HCT116 (cell line): ENCODE measurements at regions not wholly inside any gene's neighbourhood (a gene's known extent, or its start where the extent isn't known, plus 50 kb on each side); places are given as distances from the start of the nearest gene placed in this dataset.

ENCODE experiments used
- ATAC-seq: fragments of 200-7000 bp; cut with Tn5 transposase; 2 replicates; pipeline ENCODE4 v1.9.1; 2020; ENCODE audit warnings: mild to moderate bottlenecking, moderate library complexity
- BruUV-seq: library from RNA; stranded (reverse); fragments of 400-500 nt; replicated peaks from 2 replicates; lab custom pipeline; 2021; lab: Mats Ljungman, UMichigan
- CTCF ChIA-PET: fragments of 300-600 bp; sonication (Branson Sonifier 250); formaldehyde crosslinking; loops from one replicate; lab custom pipeline; 2021; ENCODE audit warnings: antibody characterized with exemption; lab: Charles Lee
- POLR2A ChIA-PET: fragments of 300-600, 350-600 bp; sonication (Branson Sonifier 250); formaldehyde crosslinking; loops from one replicate; lab custom pipeline; 2021; ENCODE audit warnings: antibody characterized with exemption; lab: Charles Lee
- RAD21 ChIA-PET, 2 experiments: fragments of 300-600 bp; sonication (Branson Sonifier 250); formaldehyde crosslinking; loops; one replicate each; lab custom pipeline; 2023; ENCODE audit warnings: low total read pairs in 2 of 2; ENCODE audit not compliant: uncharacterized antibody in 2 of 2, unreplicated experiment in 2 of 2, low non-redundant PET in 1 of 2; lab: Charles Lee
- DNase-seq: peaks from one replicate; pipeline ENCODE4 v3.0.0-alpha.2; 2010; ENCODE audit warnings: low read depth, low spot score
- H2AFZ ChIP-seq: fragments of 200-600 bp; shearing (Covaris generic), sonication (generic); 2 replicates; pipeline ENCODE4 v1.6.1; 2017; ENCODE audit warnings: low read depth, mixed run types, mixed read lengths, antibody characterized with exemption, low read length; ENCODE audit not compliant: poor library complexity, severe bottlenecking
- H3K27ac ChIP-seq: 2 replicates; pipeline ENCODE4 v1.5.1; 2012; ENCODE audit warnings: low read depth, low read length
- H3K27me3 ChIP-seq: fragments of 200-600 bp; sonication (generic); 2 replicates; pipeline ENCODE4 v1.6.1; 2016; ENCODE audit warnings: mixed run types, low read length, mixed read lengths; ENCODE audit not compliant: insufficient read depth
- H3K36me3 ChIP-seq, 2 experiments: fragments of 200-500 bp in 1 of 2; fragments of 200-600 bp in 1 of 2; sonication (Bioruptor generic) in 1 of 2; sonication (generic) in 1 of 2; 2 replicates each; pipeline versions ENCODE4 v1.5.1 to v1.6.1; 2014 to 2016; ENCODE audit warnings: low read length in 2 of 2, inconsistent platforms in 1 of 2, mixed read lengths in 1 of 2, mixed run types in 1 of 2; ENCODE audit not compliant: insufficient read depth in 2 of 2, control insufficient read depth in 1 of 2
- H3K4me1 ChIP-seq, 2 experiments: fragments of 200-600 bp in 1 of 2; sonication (generic) in 1 of 2; 2 replicates each; pipeline versions ENCODE4 v1.5.1 to v1.6.1; 2012 to 2017; ENCODE audit warnings: low read length in 2 of 2, inconsistent platforms in 1 of 2, mild to moderate bottlenecking in 1 of 2, mixed read lengths in 1 of 2, mixed run types in 1 of 2, moderate library complexity in 1 of 2; ENCODE audit not compliant: insufficient read depth in 2 of 2, control insufficient read depth in 1 of 2
- H3K4me2 ChIP-seq: fragments of 200-600 bp; sonication (generic); 2 replicates; pipeline ENCODE4 v1.6.1; 2017; ENCODE audit warnings: mixed run types, low read length, mixed read lengths
- H3K4me3 ChIP-seq, 2 experiments: fragments of 200-600 bp in 1 of 2; sonication (generic) in 1 of 2; replicated peaks in 1 of 2; 2 replicates each; pipeline ENCODE4 v1.5.1; 2011 to 2016; ENCODE audit warnings: low read length in 2 of 2, control low read depth in 1 of 2, low read depth in 1 of 2, mild to moderate bottlenecking in 1 of 2, mixed read lengths in 1 of 2, mixed run types in 1 of 2
- H3K79me2 ChIP-seq: fragments of 200-600 bp; sonication (generic); 2 replicates; pipeline ENCODE4 v1.6.1; 2017; ENCODE audit warnings: mild to moderate bottlenecking, mixed run types, low read length, moderate library complexity, mixed read lengths; ENCODE audit not compliant: insufficient read depth
- H3K9ac ChIP-seq: fragments of 200-600 bp; sonication (generic); 2 replicates; pipeline ENCODE4 v1.6.1; 2016; ENCODE audit warnings: low read length, mixed read lengths
- H3K9me2 ChIP-seq: fragments of 200-600 bp; sonication (generic), shearing (Covaris generic); 2 replicates; pipeline ENCODE4 v1.6.1; 2017; ENCODE audit warnings: mixed run types, mild to moderate bottlenecking, moderate library complexity; ENCODE audit not compliant: insufficient read depth
- H3K9me3 ChIP-seq, 2 experiments: fragments of 200-500 bp in 1 of 2; fragments of 200-600 bp in 1 of 2; sonication (Bioruptor generic) in 1 of 2; sonication (generic) in 1 of 2; 2 replicates each; pipeline ENCODE4 v1.6.1; 2014 to 2017; ENCODE audit warnings: low read length in 2 of 2, mixed read lengths in 2 of 2, inconsistent platforms in 1 of 2, low read depth in 1 of 2, mild to moderate bottlenecking in 1 of 2, mixed run types in 1 of 2, moderate library complexity in 1 of 2; ENCODE audit not compliant: control insufficient read depth in 1 of 2, insufficient read depth in 1 of 2
- H4K20me1 ChIP-seq: fragments of 200-600 bp; sonication (generic), shearing (Covaris generic); 2 replicates; pipeline ENCODE4 v1.6.1; 2017; ENCODE audit warnings: mixed run types, mild to moderate bottlenecking, moderate library complexity; ENCODE audit not compliant: insufficient read depth
- CBX3 ChIP-seq: IDR thresholded peaks from 2 replicates; pipeline ENCODE4 v1.6.1; 2012; ENCODE audit warnings: low read depth
- EZH2 ChIP-seq: fragments of 200-600 bp; sonication (generic); IDR thresholded peaks from 2 replicates; pipeline ENCODE4 v1.6.1; 2017; ENCODE audit warnings: antibody characterized with exemption, mixed run types
- POLR2A ChIP-seq: IDR thresholded peaks from 2 replicates; pipeline ENCODE4 v1.7.0; 2011; ENCODE audit warnings: borderline replicate concordance; ENCODE audit not compliant: insufficient read depth, insufficient read length; ENCODE audit errors: extremely low read depth
- SIN3A ChIP-seq: IDR thresholded peaks from 2 replicates; pipeline ENCODE4 v1.6.1; 2012; ENCODE audit warnings: low read depth
- YY1 ChIP-seq: IDR thresholded peaks from 2 replicates; pipeline ENCODE4 v1.6.1; 2011; ENCODE audit warnings: low read length, low read depth, moderate library complexity, mild to moderate bottlenecking; ENCODE audit not compliant: insufficient replicate concordance; ENCODE audit errors: extremely low read depth
- ZNF274 ChIP-seq: fragments of 200-500 bp; sonication (Bioruptor generic); IDR thresholded peaks from 2 replicates; pipeline ENCODE4 v1.6.1; 2014; ENCODE audit warnings: mild to moderate bottlenecking, low read depth, low read length, inconsistent platforms
- intact Hi-C: fragments of 100-400 bp; cut with micrococcal nuclease; formaldehyde crosslinking; loops from 2 replicates; pipeline ENCODE4 v1.10.0; 2022
- TF ChIP-seq, protein P1 (sequence below), 3 experiments: fragments of 200-600 bp in 1 of 3; sonication (generic) in 1 of 3; IDR thresholded peaks in 2 of 3; conservative IDR thresholded peaks in 1 of 3; 2 replicates each; pipeline ENCODE4 v1.5.1; 2012 to 2017; ENCODE audit warnings: low read depth in 2 of 3, low read length in 2 of 3, antibody characterized with exemption in 1 of 3, borderline replicate concordance in 1 of 3, control low read depth in 1 of 3, mild to moderate bottlenecking in 1 of 3, mixed read lengths in 1 of 3, mixed run types in 1 of 3, moderate library complexity in 1 of 3; ENCODE audit not compliant: insufficient read depth in 1 of 3

GRCh38 chr11:120028897-120029258, 109.0 kb downstream of the TRIM29 start (continued):
- TF ChIP-seq, protein P1, sequence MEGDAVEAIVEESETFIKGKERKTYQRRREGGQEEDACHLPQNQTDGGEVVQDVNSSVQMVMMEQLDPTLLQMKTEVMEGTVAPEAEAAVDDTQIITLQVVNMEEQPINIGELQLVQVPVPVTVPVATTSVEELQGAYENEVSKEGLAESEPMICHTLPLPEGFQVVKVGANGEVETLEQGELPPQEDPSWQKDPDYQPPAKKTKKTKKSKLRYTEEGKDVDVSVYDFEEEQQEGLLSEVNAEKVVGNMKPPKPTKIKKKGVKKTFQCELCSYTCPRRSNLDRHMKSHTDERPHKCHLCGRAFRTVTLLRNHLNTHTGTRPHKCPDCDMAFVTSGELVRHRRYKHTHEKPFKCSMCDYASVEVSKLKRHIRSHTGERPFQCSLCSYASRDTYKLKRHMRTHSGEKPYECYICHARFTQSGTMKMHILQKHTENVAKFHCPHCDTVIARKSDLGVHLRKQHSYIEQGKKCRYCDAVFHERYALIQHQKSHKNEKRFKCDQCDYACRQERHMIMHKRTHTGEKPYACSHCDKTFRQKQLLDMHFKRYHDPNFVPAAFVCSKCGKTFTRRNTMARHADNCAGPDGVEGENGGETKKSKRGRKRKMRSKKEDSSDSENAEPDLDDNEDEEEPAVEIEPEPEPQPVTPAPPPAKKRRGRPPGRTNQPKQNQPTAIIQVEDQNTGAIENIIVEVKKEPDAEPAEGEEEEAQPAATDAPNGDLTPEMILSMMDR (IDR thresholded peaks at IDR 0.05 in 2 of 3, conservative IDR thresholded peaks at IDR 0.05 in 1 of 3; ENCODE audit: borderline replicate concordance in 1 of 3, insufficient read depth in 1 of 3, low read depth in 2 of 3, low read length in 2 of 3), result no peak
- TF ChIP-seq ZNF274, result no peak

GRCh38 chr11:120028181-120028896, 109.6 kb downstream of the TRIM29 start:
- no peak for DNase-seq
- Histone ChIP-seq H3K9me2 (no peaks in the 10 kb centered on the region), H3K9me3 (no peaks in the 10 kb centered on the region), H3K9ac (no peak overlapping the region), H3K36me3 (no peaks in the 10 kb centered on the region), H2AFZ (no peak overlapping the region), H3K4me3 (no peak overlapping the region), H3K27ac (no peak overlapping the region), H3K27me3 (no peaks in the 10 kb centered on the region), H4K20me1 (no peaks in the 10 kb centered on the region), H3K4me1 (no peaks in the 10 kb centered on the region), H3K79me2 (no peaks in the 10 kb centered on the region), H3K4me2 (no peak overlapping the region)
- no TSS peak for BruUV-seq
- TF ChIP-seq SIN3A (no peak), CBX3 (no peak), EZH2 (no peak), YY1 (no peak), POLR2A (no peak)
- no peak for ATAC-seq
- ChIA-PET POLR2A (no interaction called here), CTCF (no interaction called here), RAD21 (no interaction called here)
- intact Hi-C loops, result no loop called here
